Astrocyte of the cerebellum (primary cell): ENCODE measurements at regions not wholly inside any gene's neighbourhood (a gene's known extent, or its start where the extent isn't known, plus 50 kb on each side); places are given as distances from the start of the nearest gene placed in this dataset.
"Not testable (repeated sequence)": the region's sequence is repeated elsewhere in the genome, so short reads cannot be mapped to it uniquely, and the experiment has no call there.

Source experiments
- DNase-seq: peaks from one replicate; pipeline ENCODE4 v3.0.0-alpha.2; 2011; ENCODE audit warnings: low read depth
- H3K4me3 ChIP-seq: 2 replicates; pipeline ENCODE4 v1.5.1; 2011; ENCODE audit warnings: mild to moderate bottlenecking, low read depth, low read length, moderate library complexity
- CTCF ChIP-seq: IDR thresholded peaks from 2 replicates; pipeline ENCODE4 v1.5.1; 2012; ENCODE audit warnings: low read length, low read depth, moderate library complexity, mild to moderate bottlenecking; ENCODE audit errors: missing control alignments
- in situ Hi-C: cut with HindIII; loops from 2 replicates; pipeline ENCODE4 v1.10.0; 2017; ENCODE audit warnings: low sequenced_read_pairs

GRCh38 chr18:35842536-35842935, 129.9 kb upstream of the RMP24 start:
- no peak overlapping the region for H3K4me3 ChIP-seq
- in situ Hi-C loops, result no loop called here
- no peak for TF ChIP-seq CTCF
- DNase-seq, result no peak

- DNase-seq, H3K4me3 ChIP-seq, in situ Hi-C loops: not testable (repeated sequence)
Observed at GRCh38 chr18:35848321-35848720, 124.2 kb upstream of the RMP24 start.

- in situ Hi-C loops, DNase-seq, H3K4me3 ChIP-seq: not testable (repeated sequence)
Observed at GRCh38 chr18:35849241-35849640, 123.2 kb upstream of the RMP24 start.

- in situ Hi-C loops, result no loop called here
- no peak for TF ChIP-seq CTCF
- H3K4me3 ChIP-seq, result no peak overlapping the region
- DNase-seq, result no peak
Observed at GRCh38 chr18:35851286-35851970, 121.1 kb upstream of the RMP24 start.

GRCh38 chr18:35852786-35853185, 119.7 kb upstream of the RMP24 start:
- no peak for DNase-seq
- TF ChIP-seq CTCF, result no peak
- in situ Hi-C loops, result no loop called here
- H3K4me3 ChIP-seq, result no peak overlapping the region

- no peak for DNase-seq
- TF ChIP-seq CTCF, result no peak
- in situ Hi-C loops, result no loop called here
- H3K4me3 ChIP-seq, result no peak overlapping the region
Observed at GRCh38 chr18:35854095-35854494, 118.4 kb upstream of the RMP24 start.

- no peak overlapping the region for H3K4me3 ChIP-seq
- no peak for TF ChIP-seq CTCF
- DNase-seq, result no peak
- in situ Hi-C loops, result no loop called here
Observed at GRCh38 chr18:35856178-35856577, 116.3 kb upstream of the RMP24 start.

- H3K4me3 ChIP-seq, in situ Hi-C loops, DNase-seq: not testable (repeated sequence)
Observed at GRCh38 chr18:35856721-35857120, 115.8 kb upstream of the RMP24 start.

GRCh38 chr18:35857581-35857980, 114.9 kb upstream of the RMP24 start:
- DNase-seq, H3K4me3 ChIP-seq, in situ Hi-C loops: not testable (repeated sequence)
